ENCODE measurements at regions not wholly inside any gene's neighbourhood (a gene's known extent, or its start where the extent isn't known, plus 50 kb on each side); places are given as distances from the start of the nearest gene placed in this dataset.

GRCh38 chr17:73746314-73747073 lies 102.2 kb upstream of the SDK2 start:
- WGBS (ENCODE audit: low lambda C conversion rate): 16% methylated on average over 8 of the region's 12 CpGs
- intact Hi-C loops (cut with micrococcal nuclease; ENCODE audit: unreplicated experiment) (no loop called here), in situ Hi-C loops (cut with HindIII; ENCODE audit: extremely low pct_ligation_motif_present, low pct_unique_long_range_greater_than_20kb) (no loop called here)
- CTCF ChIA-PET (ENCODE audit: low intra/inter-chr PET ratio, low total read pairs): no interaction called here
- DNase-seq (ENCODE audit: low spot score) (no peak), ATAC-seq (no peak), FAIRE-seq (no peak)
- Histone ChIP-seq H3K9me3 (ENCODE audit: low read length) (no peaks in the 10 kb centered on the region), H3K4me3 (replicated peaks in 1 of 3; ENCODE audit: insufficient read depth in 1 of 3, low read depth in 2 of 3, low read length in 3 of 3) (no peak overlapping the region), H4K20me1 (ENCODE audit: insufficient read depth, low read length) (no peaks in the 10 kb centered on the region), H2AFZ (ENCODE audit: low read length) (no peak overlapping the region), H3K4me2 (ENCODE audit: low read depth, low read length) (no peak overlapping the region), H3K36me3 (replicated peaks in 1 of 2; ENCODE audit: control insufficient read depth in 1 of 2, insufficient read depth in 2 of 2, low read length in 2 of 2) (no peaks in the 10 kb centered on the region), H3K9ac (ENCODE audit: insufficient read depth, low read depth, low read length) (no peak overlapping the region), H3K4me1 (ENCODE audit: insufficient read depth, low read length) (peaks cover 8% of the 10 kb centered on the region), H3K27me3 (ENCODE audit: control insufficient read depth in 1 of 2, insufficient read depth in 2 of 2, low read length in 2 of 2) (peaks cover 4 to 27% of the 10 kb centered on the region in 2 experiments; a peak in 3 of 5 replicates), H3K27ac (ENCODE audit: extremely low read length, insufficient read depth, low read length) (no peak overlapping the region), H3K79me2 (ENCODE audit: insufficient read depth, low read length) (no peaks in the 10 kb centered on the region)
- TF ChIP-seq MAZ (IDR thresholded peaks at IDR 0.05; ENCODE audit: borderline replicate concordance, low read depth, low read length) (no peak), MAZ (CRISPR knock-in tag; IDR thresholded peaks at IDR 0.05; ENCODE audit: low read depth) (no peak), ZNF101 (CRISPR knock-in tag; IDR thresholded peaks at IDR 0.05; ENCODE audit: borderline replicate concordance, low read depth) (no peak), KLF15 (CRISPR knock-in tag; IDR thresholded peaks at IDR 0.05; ENCODE audit: borderline replicate concordance) (no peak), MED1 (CRISPR knock-in tag; IDR thresholded peaks at IDR 0.05) (no peak), PRDM15 (CRISPR knock-in tag; IDR thresholded peaks at IDR 0.05) (no peak), SIN3B (IDR thresholded peaks at IDR 0.05; ENCODE audit: low read length) (no peak), SNAI1 (CRISPR knock-in tag; IDR thresholded peaks at IDR 0.05; ENCODE audit: borderline replicate concordance) (no peak), CERS6 (CRISPR knock-in tag; IDR thresholded peaks at IDR 0.05) (no peak), PHF8 (CRISPR knock-in tag; IDR thresholded peaks at IDR 0.05) (no peak), SETDB1 (CRISPR knock-in tag; IDR thresholded peaks at IDR 0.05; ENCODE audit: borderline replicate concordance) (no peak), ZNF496 (CRISPR knock-in tag; IDR thresholded peaks at IDR 0.05; ENCODE audit: insufficient replicate concordance) (no peak), GMEB1 (CRISPR knock-in tag; IDR thresholded peaks at IDR 0.05; ENCODE audit: borderline replicate concordance) (no peak)
- TF ChIP-seq, protein P1, sequence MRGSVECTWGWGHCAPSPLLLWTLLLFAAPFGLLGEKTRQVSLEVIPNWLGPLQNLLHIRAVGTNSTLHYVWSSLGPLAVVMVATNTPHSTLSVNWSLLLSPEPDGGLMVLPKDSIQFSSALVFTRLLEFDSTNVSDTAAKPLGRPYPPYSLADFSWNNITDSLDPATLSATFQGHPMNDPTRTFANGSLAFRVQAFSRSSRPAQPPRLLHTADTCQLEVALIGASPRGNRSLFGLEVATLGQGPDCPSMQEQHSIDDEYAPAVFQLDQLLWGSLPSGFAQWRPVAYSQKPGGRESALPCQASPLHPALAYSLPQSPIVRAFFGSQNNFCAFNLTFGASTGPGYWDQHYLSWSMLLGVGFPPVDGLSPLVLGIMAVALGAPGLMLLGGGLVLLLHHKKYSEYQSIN (CRISPR knock-in tag; IDR thresholded peaks at IDR 0.05; ENCODE audit: borderline replicate concordance): no peak
- POLR2A ChIA-PET: no interaction called here
- BruUV-seq (replicated peaks): no TSS peak

Measured in HepG2 (cell line).